GM12875 (cell line): ENCODE measurements at regions not wholly inside any gene's neighbourhood (a gene's known extent, or its start where the extent isn't known, plus 50 kb on each side); places are given as distances from the start of the nearest gene placed in this dataset.

ENCODE experiments used
- H3K4me3 ChIP-seq: one replicate; pipeline ENCODE4 v1.5.1; 2011; ENCODE audit warnings: low read depth, low read length, control low read depth
- TF ChIP-seq, protein P1 (sequence below): IDR thresholded peaks from 2 replicates; pipeline ENCODE4 v1.5.1; 2011; ENCODE audit warnings: low read depth, mild to moderate bottlenecking, control low read depth, inconsistent platforms, low read length, moderate library complexity, borderline replicate concordance; ENCODE audit not compliant: insufficient read depth

DNA sequence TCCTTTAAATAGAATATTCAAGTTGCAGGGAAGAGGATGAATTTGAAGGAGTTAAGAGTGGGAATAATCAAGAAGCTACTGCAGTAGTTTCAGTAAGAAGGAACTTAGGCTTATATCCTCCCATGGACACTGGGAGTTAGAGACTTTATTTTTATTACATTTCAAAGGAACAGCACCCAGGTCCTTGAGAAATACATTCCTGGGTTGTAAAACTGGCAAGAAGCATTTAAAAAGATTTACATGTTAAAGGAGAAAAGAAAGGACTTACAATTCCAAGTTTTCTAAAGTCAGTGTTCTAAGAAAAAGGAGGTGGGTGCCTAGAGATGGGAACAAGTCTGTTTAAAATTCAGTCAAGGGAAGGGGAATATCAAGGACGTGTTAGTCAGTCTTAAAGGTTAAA is 306.9 kb downstream of the JRKL start:
- TF ChIP-seq, protein P1, sequence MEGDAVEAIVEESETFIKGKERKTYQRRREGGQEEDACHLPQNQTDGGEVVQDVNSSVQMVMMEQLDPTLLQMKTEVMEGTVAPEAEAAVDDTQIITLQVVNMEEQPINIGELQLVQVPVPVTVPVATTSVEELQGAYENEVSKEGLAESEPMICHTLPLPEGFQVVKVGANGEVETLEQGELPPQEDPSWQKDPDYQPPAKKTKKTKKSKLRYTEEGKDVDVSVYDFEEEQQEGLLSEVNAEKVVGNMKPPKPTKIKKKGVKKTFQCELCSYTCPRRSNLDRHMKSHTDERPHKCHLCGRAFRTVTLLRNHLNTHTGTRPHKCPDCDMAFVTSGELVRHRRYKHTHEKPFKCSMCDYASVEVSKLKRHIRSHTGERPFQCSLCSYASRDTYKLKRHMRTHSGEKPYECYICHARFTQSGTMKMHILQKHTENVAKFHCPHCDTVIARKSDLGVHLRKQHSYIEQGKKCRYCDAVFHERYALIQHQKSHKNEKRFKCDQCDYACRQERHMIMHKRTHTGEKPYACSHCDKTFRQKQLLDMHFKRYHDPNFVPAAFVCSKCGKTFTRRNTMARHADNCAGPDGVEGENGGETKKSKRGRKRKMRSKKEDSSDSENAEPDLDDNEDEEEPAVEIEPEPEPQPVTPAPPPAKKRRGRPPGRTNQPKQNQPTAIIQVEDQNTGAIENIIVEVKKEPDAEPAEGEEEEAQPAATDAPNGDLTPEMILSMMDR = no peak
- no peak overlapping the region for H3K4me3 ChIP-seq

DNA sequence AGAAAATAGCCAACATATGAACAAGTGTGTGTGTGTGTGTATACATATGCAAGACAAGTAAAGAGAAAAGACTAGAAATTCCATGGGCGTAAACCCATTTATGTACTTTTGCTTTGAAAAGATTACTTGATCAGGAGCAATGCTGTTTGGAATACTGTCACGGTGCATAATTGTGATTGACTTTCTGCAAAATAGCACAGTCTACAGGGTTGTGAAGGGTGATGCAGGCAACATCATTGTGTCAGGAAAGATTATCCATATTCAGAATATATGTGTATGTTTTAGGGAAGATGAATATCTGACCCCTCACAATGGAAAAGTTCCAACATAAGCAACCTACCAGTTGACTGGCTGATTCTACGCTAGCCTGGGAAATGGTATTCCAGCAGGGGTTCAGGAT is 307.7 kb downstream of the JRKL start:
- no peak overlapping the region for H3K4me3 ChIP-seq
- TF ChIP-seq, protein P1 = no peak

GRCh38 chr11:96704847-96705246 is 315.0 kb downstream of the JRKL start:
- H3K4me3 ChIP-seq = no peak overlapping the region
- TF ChIP-seq, protein P1 = no peak

GRCh38 chr11:96706761-96707160 is 316.9 kb downstream of the JRKL start:
- no peak overlapping the region for H3K4me3 ChIP-seq
- TF ChIP-seq, protein P1 = no peak

DNA sequence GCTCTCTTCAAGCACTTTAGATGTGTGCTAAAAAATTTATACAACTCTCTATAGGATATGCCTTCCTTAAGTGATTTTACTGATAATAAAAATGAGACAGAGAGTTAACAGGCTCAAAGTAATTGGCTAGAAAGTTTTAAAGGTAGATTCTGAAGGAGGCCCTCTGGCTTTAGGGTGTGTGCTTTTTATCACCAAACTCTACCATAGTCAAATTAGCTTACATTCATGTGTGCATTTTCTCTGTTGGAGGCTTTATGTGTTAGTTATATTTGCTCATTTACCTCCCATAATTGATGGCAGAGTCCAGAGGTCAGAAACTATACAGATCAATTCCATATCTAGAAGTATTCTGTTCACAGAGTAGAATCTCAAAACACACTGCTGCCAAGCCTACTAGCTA is 317.5 kb downstream of the JRKL start:
- no peak overlapping the region for H3K4me3 ChIP-seq
- TF ChIP-seq, protein P1 = no peak

- H3K4me3 ChIP-seq = no peak overlapping the region
- TF ChIP-seq, protein P1 = no peak
These were observed 318.5 kb downstream of the JRKL start for GRCh38 chr11:96708219-96708878.

- TF ChIP-seq, protein P1 = no peak
- H3K4me3 ChIP-seq = no peak overlapping the region
These were observed 323.5 kb downstream of the JRKL start for GRCh38 chr11:96713301-96713700.
